ENCODE measurements at regions not wholly inside any gene's neighbourhood (a gene's known extent, or its start where the extent isn't known, plus 50 kb on each side); places are given as distances from the start of the nearest gene placed in this dataset.

GRCh38 chr12:115135800-115136211, 451.8 kb upstream of the TBX3 start (continued):
- TF ChIP-seq JUND (IDR thresholded peaks at IDR 0.05) (peak; percentile 73 to 92), ATF3 (IDR thresholded peaks at IDR 0.05) (no peak), FOXA2 (IDR thresholded peaks at IDR 0.05) (peak; percentile 92), CTCF (IDR thresholded peaks at IDR 0.05; ENCODE audit: low read depth, low read length, missing input control) (no peak), FOXA1 (IDR thresholded peaks at IDR 0.05) (peak; percentile 88), MAX (IDR thresholded peaks at IDR 0.05) (peak; percentile 86), NR2F2 (IDR thresholded peaks at IDR 0.05) (peak; percentile 76)

- H3K9ac ChIP-seq (ENCODE audit: low read depth in 1 of 2, low read length in 2 of 2) = no peak overlapping the region
- TF ChIP-seq YY1 (IDR thresholded peaks at IDR 0.05) = no peak
- TF ChIP-seq ZBTB33 (IDR thresholded peaks at IDR 0.05) = no peak
- no peak for TF ChIP-seq RAD21 (IDR thresholded peaks at IDR 0.05)
- TF ChIP-seq HNF4G (IDR thresholded peaks at IDR 0.05) = no peak
- no peak for TF ChIP-seq CTCF (IDR thresholded peaks at IDR 0.05; ENCODE audit: low read depth, low read length, missing input control)
- TF ChIP-seq REST (IDR thresholded peaks at IDR 0.05) = no peak
- TF ChIP-seq FOXA2 (IDR thresholded peaks at IDR 0.05) = no peak
- no peak for TF ChIP-seq FOXA1 (IDR thresholded peaks at IDR 0.05)
- no peak for TF ChIP-seq RXRA (IDR thresholded peaks at IDR 0.05)
- 93% methylated on average over 1 of the region's 1 CpG for WGBS
- DNase-seq (ENCODE audit: low spot score) = no peak
- H3K9me3 ChIP-seq (ENCODE audit: control insufficient read depth in 4 of 4, low read length in 3 of 4) = no peaks in the 10 kb centered on the region
- H3K27ac ChIP-seq (ENCODE audit: low read depth in 1 of 2, low read length in 2 of 2) = no peak overlapping the region
- no peaks in the 10 kb centered on the region for H3K36me3 ChIP-seq (ENCODE audit: control insufficient read depth in 4 of 4, insufficient read depth in 3 of 4, low read depth in 1 of 4, low read length in 3 of 4)
- H3K4me1 ChIP-seq (ENCODE audit: control insufficient read depth in 4 of 4, insufficient read depth in 4 of 4, low read length in 3 of 4) = peaks cover 4 to 14% (median 10%) of the 10 kb centered on the region in 4 donors
- no peak overlapping the region for H3K4me3 ChIP-seq (ENCODE audit: low read depth in 1 of 3, low read length in 3 of 3)
- H3K27me3 ChIP-seq (ENCODE audit: control insufficient read depth in 4 of 4, insufficient read depth in 4 of 4, low read length in 3 of 4) = no peaks in the 10 kb centered on the region
These were observed 450.3 kb upstream of the TBX3 start for GRCh38 chr12:115134298-115134697.

Measured in liver (tissue), 8 donors.